Immature natural killer cell (primary cell): ENCODE measurements at regions not wholly inside any gene's neighbourhood (a gene's known extent, or its start where the extent isn't known, plus 50 kb on each side); places are given as distances from the start of the nearest gene placed in this dataset.

Source experiments
- DNase-seq, 3 donors: peaks; one replicate each; pipeline ENCODE4 v3.0.0; 2022; ENCODE audit warnings: mixed read lengths in 1 of 3
- H3K27ac Mint-ChIP-seq, 6 donors: one replicate each; pipeline ENCODE4 v1.8.0; 2020; ENCODE audit warnings: mixed read lengths in 6 of 6, mild to moderate bottlenecking in 5 of 6, inconsistent platforms in 4 of 6, moderate library complexity in 3 of 6
- H3K27me3 Mint-ChIP-seq, 3 donors: one replicate each; pipeline ENCODE4 v1.8.0; 2020 to 2021; ENCODE audit warnings: low read depth in 3 of 3, mild to moderate bottlenecking in 3 of 3, mixed read lengths in 3 of 3, moderate library complexity in 3 of 3, inconsistent platforms in 1 of 3
- H3K36me3 Mint-ChIP-seq, 3 donors: one replicate each; pipeline ENCODE4 v1.8.0; 2020; ENCODE audit warnings: mixed read lengths in 3 of 3, inconsistent platforms in 2 of 3, mild to moderate bottlenecking in 2 of 3
- H3K4me1 Mint-ChIP-seq, 2 donors: one replicate each; pipeline ENCODE4 v1.8.0; 2020; ENCODE audit warnings: inconsistent platforms in 2 of 2, mild to moderate bottlenecking in 2 of 2, mixed read lengths in 2 of 2, moderate library complexity in 1 of 2
- H3K4me3 Mint-ChIP-seq, 5 donors: one replicate each; pipeline ENCODE4 v1.8.0; 2020; ENCODE audit warnings: mild to moderate bottlenecking in 5 of 5, mixed read lengths in 5 of 5, inconsistent platforms in 3 of 5, moderate library complexity in 3 of 5
- H3K9me3 Mint-ChIP-seq, 6 donors: one replicate each; pipeline ENCODE4 v1.8.0; 2020; ENCODE audit warnings: mild to moderate bottlenecking in 6 of 6, mixed read lengths in 6 of 6, inconsistent platforms in 4 of 6, moderate library complexity in 3 of 6

GRCh38 chr12:111156304-111156703, 212.6 kb downstream of the PHETA1 start:
- H3K4me3 Mint-ChIP-seq: no peak overlapping the region
- H3K36me3 Mint-ChIP-seq: no peaks in the 10 kb centered on the region
- DNase-seq: no peak
- peaks cover 1 to 6% (median 3%) of the 10 kb centered on the region in 3 donors for H3K27me3 Mint-ChIP-seq
- no peaks in the 10 kb centered on the region for H3K4me1 Mint-ChIP-seq
- no peaks in the 10 kb centered on the region for H3K9me3 Mint-ChIP-seq
- H3K27ac Mint-ChIP-seq: no peak overlapping the region

GRCh38 chr12:111155521-111155920, 213.4 kb downstream of the PHETA1 start:
- Mint-ChIP-seq H3K9me3 (no peaks in the 10 kb centered on the region), H3K36me3 (no peaks in the 10 kb centered on the region), H3K27me3 (peaks cover 1 to 7% (median 2%) of the 10 kb centered on the region in 3 donors), H3K4me3 (no peak overlapping the region), H3K27ac (no peak overlapping the region), H3K4me1 (no peaks in the 10 kb centered on the region)
- DNase-seq: no peak

GRCh38 chr12:111155020-111155419, 213.9 kb downstream of the PHETA1 start:
- Mint-ChIP-seq H3K4me3 (no peak overlapping the region), H3K27ac (no peak overlapping the region), H3K9me3 (no peaks in the 10 kb centered on the region), H3K4me1 (no peaks in the 10 kb centered on the region), H3K27me3 (peaks cover 1 to 7% (median 2%) of the 10 kb centered on the region in 3 donors), H3K36me3 (no peaks in the 10 kb centered on the region)
- no peak for DNase-seq

GRCh38 chr12:111154147-111154834, 214.6 kb downstream of the PHETA1 start:
- no peak for DNase-seq
- Mint-ChIP-seq H3K4me3 (no peak overlapping the region), H3K4me1 (no peaks in the 10 kb centered on the region), H3K27ac (no peak overlapping the region), H3K27me3 (peaks cover 1 to 7% (median 2%) of the 10 kb centered on the region in 3 donors), H3K9me3 (no peaks in the 10 kb centered on the region), H3K36me3 (no peaks in the 10 kb centered on the region)

- H3K36me3 Mint-ChIP-seq: no peaks in the 10 kb centered on the region
- DNase-seq: no peak
- peaks cover 2 to 8% (median 4%) of the 10 kb centered on the region in 3 donors for H3K27me3 Mint-ChIP-seq
- H3K27ac Mint-ChIP-seq: no peak overlapping the region
- H3K4me3 Mint-ChIP-seq: no peak overlapping the region
- peaks cover 0 to 2% (median 0%) of the 10 kb centered on the region in 6 donors for H3K9me3 Mint-ChIP-seq
- no peaks in the 10 kb centered on the region for H3K4me1 Mint-ChIP-seq
Observed at GRCh38 chr12:111152561-111152960, 216.3 kb downstream of the PHETA1 start.

GRCh38 chr12:111150921-111151840, 217.7 kb downstream of the PHETA1 start:
- Mint-ChIP-seq H3K9me3 (peaks cover 0 to 2% (median 0%) of the 10 kb centered on the region in 6 donors), H3K4me3 (no peak overlapping the region), H3K27me3 (peaks cover 2 to 9% (median 4%) of the 10 kb centered on the region in 3 donors), H3K4me1 (no peaks in the 10 kb centered on the region), H3K36me3 (no peaks in the 10 kb centered on the region), H3K27ac (no peak overlapping the region)
- no peak for DNase-seq

- no peak for DNase-seq
- peaks cover 2 to 9% (median 6%) of the 10 kb centered on the region in 3 donors for H3K27me3 Mint-ChIP-seq
- no peak overlapping the region for H3K27ac Mint-ChIP-seq
- no peaks in the 10 kb centered on the region for H3K36me3 Mint-ChIP-seq
- H3K4me3 Mint-ChIP-seq: no peak overlapping the region
- H3K9me3 Mint-ChIP-seq: peaks cover 0 to 2% (median 0%) of the 10 kb centered on the region in 6 donors
- H3K4me1 Mint-ChIP-seq: no peaks in the 10 kb centered on the region
Observed at GRCh38 chr12:111150360-111150759, 218.5 kb downstream of the PHETA1 start.

- Mint-ChIP-seq H3K27me3 (peaks cover 2 to 9% (median 4%) of the 10 kb centered on the region in 3 donors), H3K4me1 (no peaks in the 10 kb centered on the region), H3K9me3 (peaks cover 0 to 2% (median 0%) of the 10 kb centered on the region in 6 donors), H3K27ac (no peak overlapping the region), H3K4me3 (no peak overlapping the region), H3K36me3 (no peaks in the 10 kb centered on the region)
- DNase-seq: no peak
Observed at GRCh38 chr12:111149299-111149698, 219.6 kb downstream of the PHETA1 start.

- DNase-seq: no peak
- peaks cover 2 to 9% (median 4%) of the 10 kb centered on the region in 3 donors for H3K27me3 Mint-ChIP-seq
- H3K4me1 Mint-ChIP-seq: no peaks in the 10 kb centered on the region
- no peak overlapping the region for H3K4me3 Mint-ChIP-seq
- peaks cover 0 to 2% (median 0%) of the 10 kb centered on the region in 6 donors for H3K9me3 Mint-ChIP-seq
- no peak overlapping the region for H3K27ac Mint-ChIP-seq
- no peaks in the 10 kb centered on the region for H3K36me3 Mint-ChIP-seq
Observed at GRCh38 chr12:111148005-111148404, 220.9 kb downstream of the PHETA1 start.

- DNase-seq: no peak
- Mint-ChIP-seq H3K4me1 (no peaks in the 10 kb centered on the region), H3K36me3 (no peaks in the 10 kb centered on the region), H3K27ac (no peak overlapping the region), H3K9me3 (peaks cover 0 to 2% (median 0%) of the 10 kb centered on the region in 6 donors), H3K27me3 (peaks cover 3 to 8% (median 4%) of the 10 kb centered on the region in 3 donors), H3K4me3 (no peak overlapping the region)
Observed at GRCh38 chr12:111143271-111143670, 222.9 kb upstream of the MYL2 start.

- DNase-seq: no peak
- Mint-ChIP-seq H3K9me3 (no peaks in the 10 kb centered on the region), H3K27ac (no peak overlapping the region)
Observed at GRCh38 chr12:111141205-111141604, 220.8 kb upstream of the MYL2 start.

GRCh38 chr12:111138016-111138415, 217.6 kb upstream of the MYL2 start:
- H3K4me1 Mint-ChIP-seq: no peaks in the 10 kb centered on the region
- H3K27ac Mint-ChIP-seq: no peak overlapping the region
- DNase-seq: no peak
- H3K36me3 Mint-ChIP-seq: no peaks in the 10 kb centered on the region
- H3K9me3 Mint-ChIP-seq: no peaks in the 10 kb centered on the region
- H3K4me3 Mint-ChIP-seq: no peak overlapping the region
- H3K27me3 Mint-ChIP-seq: peaks cover 0 to 4% (median 4%) of the 10 kb centered on the region in 3 donors

More at GRCh38 chr12:111141205-111141604, 220.8 kb upstream of the MYL2 start:
- H3K27me3 Mint-ChIP-seq: peaks cover 0 to 8% (median 4%) of the 10 kb centered on the region in 3 donors
- H3K36me3 Mint-ChIP-seq: no peaks in the 10 kb centered on the region
- no peak overlapping the region for H3K4me3 Mint-ChIP-seq
- H3K4me1 Mint-ChIP-seq: no peaks in the 10 kb centered on the region

- Mint-ChIP-seq H3K27ac (no peak overlapping the region), H3K4me1 (no peaks in the 10 kb centered on the region), H3K27me3 (peaks cover 0 to 2% (median 1%) of the 10 kb centered on the region in 3 donors), H3K9me3 (no peaks in the 10 kb centered on the region), H3K4me3 (no peak overlapping the region), H3K36me3 (no peaks in the 10 kb centered on the region)
- DNase-seq: no peak
Observed at GRCh38 chr12:111135293-111135832, 215.0 kb upstream of the MYL2 start.

- peaks cover 0 to 3% (median 0%) of the 10 kb centered on the region in 3 donors for H3K27me3 Mint-ChIP-seq
- H3K4me3 Mint-ChIP-seq: no peak overlapping the region
- H3K4me1 Mint-ChIP-seq: no peaks in the 10 kb centered on the region
- no peaks in the 10 kb centered on the region for H3K9me3 Mint-ChIP-seq
- no peak for DNase-seq
- H3K27ac Mint-ChIP-seq: no peak overlapping the region
- no peaks in the 10 kb centered on the region for H3K36me3 Mint-ChIP-seq
Observed at GRCh38 chr12:111130336-111130735, 210.0 kb upstream of the MYL2 start.
